Dendritic cell treated with granulocyte-macrophage colony-stimulating factor and Interleukin-4, amounts not matched to agents 40 ng/mL and 50 ng/mL, for 4 days (primary cell): ENCODE measurements at regions not wholly inside any gene's neighbourhood (a gene's known extent, or its start where the extent isn't known, plus 50 kb on each side); places are given as distances from the start of the nearest gene placed in this dataset.
"Not testable (repeated sequence)": the region's sequence is repeated elsewhere in the genome, so short reads cannot be mapped to it uniquely, and the experiment has no call there.

Source experiments
- H3K27ac Mint-ChIP-seq: one replicate; pipeline ENCODE4 v1.8.0; 2022; ENCODE audit warnings: mild to moderate bottlenecking, mixed read lengths
- H3K27me3 Mint-ChIP-seq: one replicate; pipeline ENCODE4 v1.8.0; 2022; ENCODE audit warnings: mild to moderate bottlenecking, mixed read lengths
- H3K36me3 Mint-ChIP-seq: one replicate; pipeline ENCODE4 v1.8.0; 2022; ENCODE audit warnings: low read depth, mixed read lengths
- H3K4me1 Mint-ChIP-seq: one replicate; pipeline ENCODE4 v1.8.0; 2022; ENCODE audit warnings: low read depth, mixed read lengths
- H3K4me3 Mint-ChIP-seq: one replicate; pipeline ENCODE4 v1.8.0; 2022; ENCODE audit warnings: mild to moderate bottlenecking, moderate library complexity, mixed read lengths
- H3K9me3 Mint-ChIP-seq: one replicate; pipeline ENCODE4 v1.8.0; 2022; ENCODE audit warnings: mixed read lengths
- intact Hi-C: fragments of 100-400 bp; cut with micrococcal nuclease; formaldehyde crosslinking; loops from one replicate; pipeline ENCODE4 v1.15.0; 2022

DNA sequence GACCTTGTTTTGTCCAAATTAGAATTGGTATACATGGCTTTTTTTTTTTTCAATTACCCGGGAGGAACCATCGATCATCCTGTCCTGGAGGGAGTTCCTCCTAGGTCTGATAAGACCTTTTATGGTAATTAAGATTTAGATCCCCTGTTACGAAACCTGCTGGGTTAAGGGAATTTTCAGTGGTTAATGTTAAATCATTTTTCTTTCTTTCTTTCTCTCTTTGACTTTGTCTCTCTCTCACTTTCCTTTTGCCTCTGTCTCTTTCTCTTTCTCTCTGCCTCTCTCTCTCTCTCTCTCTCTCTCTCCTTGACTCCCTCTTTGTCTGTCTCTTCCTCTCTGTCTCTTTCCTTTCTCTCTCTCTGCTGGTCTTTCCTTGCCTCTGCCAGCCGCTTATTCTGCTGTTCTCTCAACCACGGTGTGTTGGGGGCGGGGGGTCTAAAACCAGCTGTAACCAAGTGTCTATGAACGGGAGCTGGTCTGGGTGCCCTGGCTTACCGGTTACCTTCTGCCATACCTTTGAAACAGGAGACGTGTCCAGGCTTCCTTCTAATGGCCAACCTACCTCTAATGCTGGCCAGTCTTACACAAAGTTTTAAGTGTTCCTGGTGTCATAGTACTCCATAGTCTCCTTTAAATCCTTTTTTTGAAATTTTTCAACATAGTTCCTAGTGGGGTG lies 815.1 kb downstream of the TRIB2 start:
- H3K4me1 Mint-ChIP-seq, H3K27me3 Mint-ChIP-seq, H3K36me3 Mint-ChIP-seq, H3K4me3 Mint-ChIP-seq, H3K27ac Mint-ChIP-seq, intact Hi-C loops: not testable (repeated sequence)
- peaks cover 30% of the 10 kb centered on the region for H3K9me3 Mint-ChIP-seq

DNA sequence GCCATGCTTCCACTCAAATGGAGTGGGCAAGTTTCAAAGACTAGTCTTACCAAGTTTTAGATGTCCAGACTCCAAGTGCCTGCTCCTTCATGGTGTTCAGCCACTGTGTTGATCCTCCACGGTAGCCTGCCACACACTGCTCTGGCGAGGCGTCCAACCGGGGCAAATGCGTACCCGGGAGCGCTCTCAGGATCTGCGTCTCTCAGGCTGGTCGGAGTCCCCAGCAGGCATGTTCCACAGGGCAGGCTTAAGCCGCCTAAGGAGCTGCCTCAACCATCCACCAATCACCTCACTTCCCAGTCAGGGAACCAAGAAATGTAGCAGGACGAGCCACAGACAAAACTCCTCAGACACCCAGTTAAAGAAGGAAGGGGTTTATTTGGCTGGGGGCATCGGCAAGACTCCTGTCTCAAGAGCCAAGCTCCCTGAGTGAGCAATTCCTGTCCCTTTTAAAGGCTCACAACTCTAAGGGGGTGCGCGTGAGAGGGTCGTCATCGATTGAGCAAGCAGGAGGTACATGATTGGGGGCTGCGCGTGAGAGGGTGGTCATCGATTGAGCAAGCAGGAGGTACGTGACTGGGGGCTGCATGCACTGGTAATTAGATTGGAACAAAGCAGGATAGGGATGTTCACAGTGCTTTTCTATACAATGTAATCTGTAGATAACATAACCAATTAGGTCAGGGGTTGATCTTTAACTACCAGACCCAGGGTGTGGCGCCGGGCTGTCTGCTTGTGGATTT lies 816.2 kb downstream of the TRIB2 start:
- H3K27ac Mint-ChIP-seq, H3K27me3 Mint-ChIP-seq, H3K4me1 Mint-ChIP-seq, intact Hi-C loops, H3K4me3 Mint-ChIP-seq, H3K36me3 Mint-ChIP-seq: not testable (repeated sequence)
- peaks cover 30% of the 10 kb centered on the region for H3K9me3 Mint-ChIP-seq

DNA sequence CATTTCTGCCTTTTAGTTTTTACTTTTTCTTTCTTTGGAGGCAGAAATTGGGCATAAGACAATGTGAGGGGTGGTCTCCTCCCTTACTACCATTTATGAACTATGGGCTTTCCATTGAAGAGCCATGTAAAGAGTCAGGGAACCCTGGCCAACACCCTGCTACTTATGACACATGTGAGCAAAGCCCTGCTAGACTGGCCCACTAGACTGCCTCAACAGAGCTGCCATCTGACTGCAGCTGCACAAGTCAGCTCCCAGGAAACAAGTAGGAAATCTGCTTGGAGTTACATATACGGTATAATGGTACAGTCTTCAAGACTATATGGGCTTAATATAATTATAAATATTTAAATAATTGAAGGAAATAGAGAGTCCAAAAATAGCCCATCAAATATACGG lies 816.8 kb downstream of the TRIB2 start:
- intact Hi-C loops: no loop called here
- no peaks in the 10 kb centered on the region for H3K36me3 Mint-ChIP-seq
- H3K9me3 Mint-ChIP-seq: peaks cover 30% of the 10 kb centered on the region
- no peaks in the 10 kb centered on the region for H3K27me3 Mint-ChIP-seq
- no peak overlapping the region for H3K4me3 Mint-ChIP-seq
- no peak overlapping the region for H3K27ac Mint-ChIP-seq
- no peaks in the 10 kb centered on the region for H3K4me1 Mint-ChIP-seq

DNA sequence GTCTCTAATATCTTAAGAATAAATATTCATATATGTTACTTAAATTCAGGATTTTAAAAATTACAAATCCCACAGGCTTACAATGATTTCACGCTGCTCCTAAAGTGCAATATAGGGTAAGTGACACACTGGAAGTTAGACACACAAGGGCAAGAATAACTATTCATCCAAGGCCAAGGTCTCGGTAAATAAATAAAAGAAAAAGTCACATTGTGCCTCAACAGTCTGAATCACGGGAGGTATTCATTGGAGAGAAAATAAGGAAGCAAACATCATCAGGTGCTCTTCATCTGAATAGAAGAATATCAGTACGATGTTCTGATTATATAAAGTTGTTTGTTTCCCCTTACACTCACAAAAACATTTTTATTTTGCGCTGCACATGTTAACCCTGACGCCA lies 820.2 kb downstream of the TRIB2 start:
- peaks cover 16% of the 10 kb centered on the region for H3K9me3 Mint-ChIP-seq
- H3K27me3 Mint-ChIP-seq: no peaks in the 10 kb centered on the region
- no peaks in the 10 kb centered on the region for H3K4me1 Mint-ChIP-seq
- H3K27ac Mint-ChIP-seq: no peak overlapping the region
- intact Hi-C loops: no loop called here
- no peak overlapping the region for H3K4me3 Mint-ChIP-seq
- H3K36me3 Mint-ChIP-seq: no peaks in the 10 kb centered on the region

DNA sequence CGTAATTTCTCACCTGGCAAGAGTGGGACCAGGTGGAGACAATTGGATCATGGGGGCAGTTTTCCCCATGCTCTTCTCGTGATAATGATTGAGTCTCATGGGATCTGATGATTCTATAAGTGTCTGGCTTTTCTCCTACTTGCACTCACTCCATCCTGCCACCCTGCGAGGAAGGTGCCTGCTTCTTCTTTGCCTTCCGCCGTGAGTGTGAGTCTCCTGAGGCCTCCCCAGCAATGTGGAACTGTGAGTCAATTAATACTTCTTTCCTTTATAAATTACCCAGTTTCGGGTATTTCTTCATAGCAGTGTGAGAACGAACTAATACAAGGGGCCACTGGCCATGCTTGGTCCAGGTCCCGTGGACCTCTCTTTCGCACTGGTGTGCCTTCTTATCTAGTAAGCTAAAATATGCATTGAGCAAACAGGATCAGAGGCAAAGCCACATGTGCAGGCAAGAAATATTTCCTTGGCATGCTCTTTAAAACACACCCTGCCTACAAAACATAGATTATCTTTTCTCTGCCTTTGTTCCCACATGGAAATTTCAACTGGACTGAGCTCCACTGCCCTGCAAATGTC lies 821.1 kb downstream of the TRIB2 start:
- peaks cover 7% of the 10 kb centered on the region for H3K9me3 Mint-ChIP-seq
- H3K4me3 Mint-ChIP-seq: no peak overlapping the region
- H3K4me1 Mint-ChIP-seq: no peaks in the 10 kb centered on the region
- no peak overlapping the region for H3K27ac Mint-ChIP-seq
- no peaks in the 10 kb centered on the region for H3K27me3 Mint-ChIP-seq
- no peaks in the 10 kb centered on the region for H3K36me3 Mint-ChIP-seq
- intact Hi-C loops: no loop called here

DNA sequence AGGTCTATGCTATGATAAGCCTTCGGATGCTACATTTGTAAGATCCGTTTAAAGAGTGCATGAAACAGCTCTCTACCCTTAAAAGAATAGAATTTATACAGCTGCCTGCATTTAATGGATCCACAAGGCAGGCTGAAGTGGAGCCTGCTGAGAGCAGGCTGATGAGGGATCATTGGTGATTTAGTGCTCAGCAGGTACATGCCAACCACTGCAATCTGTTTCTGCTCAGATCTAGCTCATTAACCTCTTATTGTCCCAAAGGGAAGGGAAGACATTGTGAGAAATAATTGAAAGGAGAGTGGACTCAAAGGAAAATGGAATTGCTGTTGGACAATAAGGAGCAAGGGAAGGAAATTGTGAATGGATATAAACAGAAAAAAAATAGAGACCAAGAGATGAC lies 822.6 kb downstream of the TRIB2 start:
- Mint-ChIP-seq H3K27me3 (no peaks in the 10 kb centered on the region), H3K36me3 (no peaks in the 10 kb centered on the region), H3K9me3 (no peaks in the 10 kb centered on the region), H3K27ac (no peak overlapping the region), H3K4me3 (no peak overlapping the region), H3K4me1 (no peaks in the 10 kb centered on the region)
- intact Hi-C loops: no loop called here

DNA sequence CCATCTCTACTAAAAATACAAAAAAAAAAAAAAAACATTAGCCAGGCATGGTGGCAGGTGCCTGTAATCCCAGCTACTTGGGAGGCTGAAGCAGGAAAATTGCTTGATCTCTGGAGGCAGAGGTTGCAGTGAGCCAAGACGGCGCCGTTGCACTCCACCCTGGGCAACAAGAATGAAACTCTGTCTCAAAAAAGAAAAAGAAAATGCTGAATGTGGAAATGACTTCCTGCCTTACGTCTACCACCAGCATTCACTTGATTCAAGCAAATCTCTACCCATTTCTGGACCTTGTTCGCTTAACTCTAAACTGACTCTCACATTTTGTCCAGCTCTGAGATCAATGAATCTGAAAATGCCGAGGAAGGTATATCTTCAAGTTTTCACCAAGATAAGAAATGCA lies 825.3 kb downstream of the TRIB2 start:
- Mint-ChIP-seq H3K9me3 (no peaks in the 10 kb centered on the region), H3K27ac (no peak overlapping the region)
- intact Hi-C loops: no loop called here

DNA sequence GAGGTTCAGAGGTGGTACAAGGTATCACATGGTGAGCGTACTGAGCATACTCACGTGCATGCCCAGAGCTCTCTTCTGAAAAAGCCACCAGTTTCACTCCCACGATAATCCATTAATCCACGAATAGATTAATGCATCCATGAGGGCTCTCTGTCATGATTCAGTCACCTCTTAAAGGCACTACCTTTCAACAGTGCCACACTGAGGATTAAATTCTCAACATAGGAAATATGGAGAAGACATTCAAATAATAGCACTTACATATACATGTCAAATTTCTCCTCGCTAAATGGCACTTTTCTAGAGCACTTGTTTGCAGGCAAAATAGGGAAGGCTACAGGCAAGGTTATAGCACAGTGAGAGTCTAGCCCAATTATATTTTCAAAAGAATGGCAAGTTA lies 825.9 kb downstream of the TRIB2 start:
- no peak overlapping the region for H3K4me3 Mint-ChIP-seq
- H3K9me3 Mint-ChIP-seq: no peaks in the 10 kb centered on the region
- H3K27me3 Mint-ChIP-seq: no peaks in the 10 kb centered on the region
- no peak overlapping the region for H3K27ac Mint-ChIP-seq
- H3K4me1 Mint-ChIP-seq: no peaks in the 10 kb centered on the region
- intact Hi-C loops: no loop called here
- no peaks in the 10 kb centered on the region for H3K36me3 Mint-ChIP-seq

More for the DNA sequence above, 825.3 kb downstream of the TRIB2 start:
- H3K4me1 Mint-ChIP-seq: no peaks in the 10 kb centered on the region
- H3K27me3 Mint-ChIP-seq: no peaks in the 10 kb centered on the region
- no peak overlapping the region for H3K4me3 Mint-ChIP-seq
- no peaks in the 10 kb centered on the region for H3K36me3 Mint-ChIP-seq

DNA sequence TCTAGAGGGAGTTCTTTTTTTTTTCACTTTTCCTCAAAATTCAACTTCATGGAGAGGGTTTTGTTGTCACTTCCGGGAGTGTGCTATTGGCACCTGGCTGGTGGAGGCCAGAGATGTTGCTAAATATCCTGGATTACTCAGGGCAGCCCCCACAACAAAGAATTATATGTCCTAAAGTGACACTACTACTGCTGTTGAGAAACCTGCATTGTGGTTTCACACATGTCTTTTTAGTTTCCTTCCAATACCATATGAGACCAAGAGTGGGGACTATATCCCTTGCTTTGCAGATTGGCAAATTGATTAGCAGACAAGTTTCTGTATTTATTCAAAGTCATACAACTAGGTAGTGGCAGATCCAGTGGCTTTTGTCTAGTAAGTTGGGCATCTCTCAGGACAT lies 826.8 kb downstream of the TRIB2 start:
- H3K27ac Mint-ChIP-seq: no peak overlapping the region
- no peak overlapping the region for H3K4me3 Mint-ChIP-seq
- H3K27me3 Mint-ChIP-seq: no peaks in the 10 kb centered on the region
- intact Hi-C loops: no loop called here
- no peaks in the 10 kb centered on the region for H3K4me1 Mint-ChIP-seq
- no peaks in the 10 kb centered on the region for H3K36me3 Mint-ChIP-seq
- H3K9me3 Mint-ChIP-seq: no peaks in the 10 kb centered on the region

DNA sequence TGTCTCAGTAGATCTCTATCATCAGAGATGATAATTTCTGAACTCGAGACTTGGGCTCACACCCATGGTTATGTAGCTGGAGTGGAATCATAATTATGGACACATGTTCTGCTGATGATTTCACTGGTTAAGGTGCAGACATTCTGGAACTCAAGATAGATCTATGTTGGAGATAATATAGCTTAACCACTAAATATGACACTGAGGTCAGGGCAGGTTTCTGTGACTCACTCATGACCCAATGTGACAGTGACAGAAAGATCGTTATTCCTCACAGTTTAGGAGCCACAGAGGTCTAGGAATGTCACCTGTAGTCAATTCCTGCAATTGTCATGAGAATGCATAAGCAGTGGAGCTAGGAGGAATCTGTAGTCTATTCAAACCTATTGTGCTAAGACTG lies 828.6 kb downstream of the TRIB2 start:
- H3K27ac Mint-ChIP-seq: no peak overlapping the region
- no peaks in the 10 kb centered on the region for H3K4me1 Mint-ChIP-seq
- intact Hi-C loops: no loop called here
- no peaks in the 10 kb centered on the region for H3K9me3 Mint-ChIP-seq
- H3K27me3 Mint-ChIP-seq: no peaks in the 10 kb centered on the region
- no peak overlapping the region for H3K4me3 Mint-ChIP-seq
- H3K36me3 Mint-ChIP-seq: no peaks in the 10 kb centered on the region

DNA sequence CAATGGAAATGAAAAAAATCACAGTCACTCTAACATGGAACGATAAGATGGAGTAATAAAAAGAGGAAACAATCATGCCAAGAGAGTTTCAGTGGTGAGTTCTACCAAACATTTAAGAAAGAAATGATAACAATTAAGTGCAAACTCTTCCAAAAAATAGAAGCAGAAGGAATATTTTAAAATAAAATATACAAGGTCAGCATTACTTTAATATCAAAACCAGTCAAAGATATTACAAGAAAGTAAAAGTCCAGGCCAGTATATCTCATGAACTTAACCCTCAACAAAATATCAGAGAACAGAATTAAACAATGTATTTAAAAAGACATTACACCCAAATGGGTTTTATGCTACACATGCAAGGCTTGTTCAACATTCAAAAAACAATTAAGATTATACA lies 829.4 kb downstream of the TRIB2 start:
- intact Hi-C loops: no loop called here
- no peak overlapping the region for H3K27ac Mint-ChIP-seq
- H3K27me3 Mint-ChIP-seq: no peaks in the 10 kb centered on the region
- H3K36me3 Mint-ChIP-seq: no peaks in the 10 kb centered on the region
- no peaks in the 10 kb centered on the region for H3K4me1 Mint-ChIP-seq
- H3K9me3 Mint-ChIP-seq: no peaks in the 10 kb centered on the region
- H3K4me3 Mint-ChIP-seq: no peak overlapping the region

DNA sequence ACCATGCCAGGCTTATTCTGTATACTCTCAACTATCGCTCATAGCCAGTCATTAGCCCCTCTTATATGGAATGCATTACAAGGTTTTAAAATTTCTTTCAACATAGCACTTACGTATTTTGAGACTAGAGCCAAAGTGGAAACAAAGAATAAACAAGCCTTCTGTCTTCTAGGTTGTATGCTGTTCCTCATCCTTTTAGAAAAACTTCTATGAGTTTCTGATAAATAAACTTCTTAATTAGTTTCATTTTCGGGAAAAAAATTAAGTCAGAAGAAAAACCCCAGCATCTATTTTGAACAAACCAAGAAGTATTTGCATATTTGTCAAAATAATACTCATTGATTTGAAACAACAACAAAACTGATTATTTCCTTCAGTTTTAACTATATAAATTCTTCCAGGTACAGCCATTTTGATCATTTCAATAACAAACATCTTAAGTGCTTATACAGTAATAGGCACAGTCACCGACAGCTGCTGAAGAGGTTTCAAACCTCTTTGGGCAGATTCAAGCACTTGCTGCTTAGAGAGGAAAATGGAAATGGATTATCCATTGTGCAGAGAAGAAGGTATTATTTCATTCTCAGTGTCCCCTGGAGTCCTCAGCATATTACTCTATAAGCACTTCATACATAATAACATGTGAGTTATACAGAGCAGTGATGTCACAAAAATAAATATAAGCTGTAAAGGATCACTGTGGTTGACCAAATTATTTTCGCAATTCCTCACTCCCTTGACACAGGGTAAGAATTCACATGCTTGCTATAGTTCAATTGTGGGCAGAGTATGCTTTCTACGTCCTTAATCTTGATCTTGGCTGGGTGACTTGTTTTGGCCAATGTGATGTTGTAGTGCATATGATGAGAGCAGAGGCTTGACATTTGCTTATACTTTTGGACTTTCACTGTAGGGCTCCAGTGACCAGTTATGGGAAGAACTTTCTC lies 833.8 kb downstream of the TRIB2 start:
- H3K27ac Mint-ChIP-seq: no peak overlapping the region
- intact Hi-C loops: no loop called here
- no peaks in the 10 kb centered on the region for H3K4me1 Mint-ChIP-seq
- H3K4me3 Mint-ChIP-seq: no peak overlapping the region
- no peaks in the 10 kb centered on the region for H3K36me3 Mint-ChIP-seq
- H3K9me3 Mint-ChIP-seq: peaks cover 15% of the 10 kb centered on the region
- H3K27me3 Mint-ChIP-seq: no peaks in the 10 kb centered on the region

DNA sequence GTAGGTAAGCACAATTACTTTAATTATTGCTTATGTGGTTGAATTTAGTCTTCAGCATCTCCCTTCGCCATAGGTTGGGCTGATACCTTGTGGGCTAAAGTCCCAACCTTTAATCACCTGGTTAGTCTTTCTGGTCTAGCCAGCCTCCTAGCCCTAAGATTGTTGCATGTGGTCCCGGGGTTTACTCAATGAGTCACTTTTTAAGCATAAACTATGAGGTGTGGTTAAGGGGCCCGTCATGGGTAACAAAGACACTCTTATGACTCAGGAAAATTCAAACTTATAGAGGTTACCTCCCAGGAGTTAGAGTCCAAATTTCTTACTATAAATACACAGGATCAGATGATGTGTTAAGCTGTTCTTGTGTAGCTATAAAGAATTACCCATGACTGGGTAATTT lies 841.6 kb downstream of the TRIB2 start:
- intact Hi-C loops: no loop called here
- H3K4me1 Mint-ChIP-seq: no peaks in the 10 kb centered on the region
- H3K27me3 Mint-ChIP-seq: no peaks in the 10 kb centered on the region
- no peak overlapping the region for H3K27ac Mint-ChIP-seq
- peaks cover 41% of the 10 kb centered on the region for H3K9me3 Mint-ChIP-seq
- H3K36me3 Mint-ChIP-seq: no peaks in the 10 kb centered on the region
- H3K4me3 Mint-ChIP-seq: no peak overlapping the region

DNA sequence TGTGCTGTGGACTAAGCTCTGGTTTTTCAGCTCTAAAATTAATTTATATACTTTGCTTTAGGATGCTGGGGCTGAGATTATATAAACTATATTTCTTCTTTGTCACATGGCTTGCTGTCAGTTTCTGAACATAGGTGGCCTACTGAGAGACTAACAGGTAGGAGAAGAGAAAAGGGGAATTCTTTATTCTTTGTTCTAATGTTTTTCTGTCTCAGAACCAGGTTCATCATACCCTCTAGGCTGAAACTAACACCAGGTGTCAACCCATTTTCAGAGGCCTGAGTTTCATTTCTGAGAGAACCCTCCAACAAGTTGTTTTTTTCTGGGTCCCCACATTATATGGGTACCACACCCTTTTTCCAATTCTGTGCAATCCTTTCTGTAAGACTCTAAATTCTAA lies 843.6 kb downstream of the TRIB2 start:
- no peaks in the 10 kb centered on the region for H3K36me3 Mint-ChIP-seq
- H3K9me3 Mint-ChIP-seq: peaks cover 32% of the 10 kb centered on the region
- no peak overlapping the region for H3K4me3 Mint-ChIP-seq
- intact Hi-C loops: no loop called here
- no peaks in the 10 kb centered on the region for H3K4me1 Mint-ChIP-seq
- no peaks in the 10 kb centered on the region for H3K27me3 Mint-ChIP-seq
- no peak overlapping the region for H3K27ac Mint-ChIP-seq
